Testis (tissue), 2 donors: ENCODE measurements at regions not wholly inside any gene's neighbourhood (a gene's known extent, or its start where the extent isn't known, plus 50 kb on each side); places are given as distances from the start of the nearest gene placed in this dataset.

Experiments
- DNase-seq: peaks from one replicate; pipeline ENCODE4 v3.0.0-alpha.2; 2019
- H3K27ac ChIP-seq, 2 donors: fragments of 200-600 bp; sonication (generic); one replicate each; pipeline ENCODE4 v1.5.1; 2019
- H3K27me3 ChIP-seq: fragments of 200-600 bp; sonication (generic); one replicate; pipeline ENCODE4 v1.5.1; 2019
- H3K36me3 ChIP-seq: fragments of 200-600 bp; sonication (generic); one replicate; pipeline ENCODE4 v1.5.1; 2017; ENCODE audit warnings: low read depth; ENCODE audit errors: missing control alignments
- H3K4me1 ChIP-seq: fragments of 200-600 bp; sonication (generic); one replicate; pipeline ENCODE4 v1.5.1; 2019
- H3K4me3 ChIP-seq, 2 donors: fragments of 200-600 bp; sonication (generic); one replicate each; pipeline ENCODE4 v1.5.1; 2017 to 2019
- H3K9me3 ChIP-seq: fragments of 200-600 bp; sonication (generic); one replicate; pipeline ENCODE4 v1.5.1; 2017
- POLR2A ChIP-seq: fragments of 450-650 bp; IDR thresholded peaks from one replicate; pipeline ENCODE4 v1.6.1; 2017; ENCODE audit warnings: antibody characterized with exemption, mild to moderate bottlenecking, moderate library complexity
- WGBS, 2 donors: methylation state at CpG; one replicate each; pipeline ENCODE4 v1.1.5; 2018; 5-methylcytosine and 5-hydroxymethylcytosine counted together
- intact Hi-C: fragments of 100-400 bp; cut with DNase I; formaldehyde crosslinking; loops from one replicate; pipeline ENCODE4 v1.15.1; 2023; ENCODE audit warnings: low total_unique reads
- TF ChIP-seq, protein P1 (sequence below), 3 experiments: fragments of 450-650 bp in 2 of 3; fragments of 200-600 bp in 1 of 3; sonication (generic) in 1 of 3; IDR thresholded peaks; one replicate each; pipeline ENCODE4 v1.5.1; 2016 to 2019; ENCODE audit warnings: antibody characterized with exemption in 3 of 3, mild to moderate bottlenecking in 2 of 3, moderate library complexity in 1 of 3

- TF ChIP-seq, protein P1, sequence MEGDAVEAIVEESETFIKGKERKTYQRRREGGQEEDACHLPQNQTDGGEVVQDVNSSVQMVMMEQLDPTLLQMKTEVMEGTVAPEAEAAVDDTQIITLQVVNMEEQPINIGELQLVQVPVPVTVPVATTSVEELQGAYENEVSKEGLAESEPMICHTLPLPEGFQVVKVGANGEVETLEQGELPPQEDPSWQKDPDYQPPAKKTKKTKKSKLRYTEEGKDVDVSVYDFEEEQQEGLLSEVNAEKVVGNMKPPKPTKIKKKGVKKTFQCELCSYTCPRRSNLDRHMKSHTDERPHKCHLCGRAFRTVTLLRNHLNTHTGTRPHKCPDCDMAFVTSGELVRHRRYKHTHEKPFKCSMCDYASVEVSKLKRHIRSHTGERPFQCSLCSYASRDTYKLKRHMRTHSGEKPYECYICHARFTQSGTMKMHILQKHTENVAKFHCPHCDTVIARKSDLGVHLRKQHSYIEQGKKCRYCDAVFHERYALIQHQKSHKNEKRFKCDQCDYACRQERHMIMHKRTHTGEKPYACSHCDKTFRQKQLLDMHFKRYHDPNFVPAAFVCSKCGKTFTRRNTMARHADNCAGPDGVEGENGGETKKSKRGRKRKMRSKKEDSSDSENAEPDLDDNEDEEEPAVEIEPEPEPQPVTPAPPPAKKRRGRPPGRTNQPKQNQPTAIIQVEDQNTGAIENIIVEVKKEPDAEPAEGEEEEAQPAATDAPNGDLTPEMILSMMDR (IDR thresholded peaks at IDR 0.05): no peak
- no peak for TF ChIP-seq POLR2A
- no peaks in the 10 kb centered on the region for H3K27me3 ChIP-seq
- H3K27ac ChIP-seq: no peak overlapping the region
- no peak for DNase-seq
- no peak overlapping the region for H3K4me3 ChIP-seq
- H3K36me3 ChIP-seq: no peaks in the 10 kb centered on the region
- H3K9me3 ChIP-seq: no peaks in the 10 kb centered on the region
- H3K4me1 ChIP-seq: no peaks in the 10 kb centered on the region
- intact Hi-C loops: no loop called here
- 77 to 80% methylated on average over 8 to 9 of the region's 9 CpGs for WGBS, 2 donors
These were observed 858.8 kb downstream of the TBC1D22A start for GRCh38 chr22:47621253-47621652.

DNA sequence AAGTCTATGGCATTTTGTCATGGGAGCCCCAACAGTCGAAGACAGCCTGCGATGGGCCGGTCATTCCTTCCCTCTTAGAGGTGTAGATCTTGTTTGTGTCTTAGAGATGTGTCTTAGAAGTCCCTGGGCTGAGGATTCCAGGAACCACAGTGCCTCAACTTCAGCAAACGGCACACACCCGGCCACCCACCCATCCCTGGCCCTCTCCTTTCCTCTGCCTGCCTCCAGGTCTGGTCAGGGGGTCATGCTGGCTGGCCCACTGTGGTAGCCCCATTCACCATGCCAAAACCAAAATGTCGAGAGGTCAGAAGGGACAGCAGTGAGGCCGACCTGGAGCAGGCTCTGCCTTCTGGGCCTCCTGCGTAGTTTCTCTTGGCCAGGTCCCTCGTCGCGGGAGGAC is 857.9 kb downstream of the TBC1D22A start:
- intact Hi-C loops: no loop called here
- Histone ChIP-seq H3K27ac (no peak overlapping the region), H3K4me1 (no peaks in the 10 kb centered on the region), H3K36me3 (no peaks in the 10 kb centered on the region), H3K27me3 (no peaks in the 10 kb centered on the region), H3K9me3 (no peaks in the 10 kb centered on the region), H3K4me3 (no peak overlapping the region)
- TF ChIP-seq, protein P1 (IDR thresholded peaks at IDR 0.05): no peak
- no peak for TF ChIP-seq POLR2A
- DNase-seq: no peak
- WGBS, 2 donors: 94 to 95% methylated on average over 11 of the region's 11 CpGs

DNA sequence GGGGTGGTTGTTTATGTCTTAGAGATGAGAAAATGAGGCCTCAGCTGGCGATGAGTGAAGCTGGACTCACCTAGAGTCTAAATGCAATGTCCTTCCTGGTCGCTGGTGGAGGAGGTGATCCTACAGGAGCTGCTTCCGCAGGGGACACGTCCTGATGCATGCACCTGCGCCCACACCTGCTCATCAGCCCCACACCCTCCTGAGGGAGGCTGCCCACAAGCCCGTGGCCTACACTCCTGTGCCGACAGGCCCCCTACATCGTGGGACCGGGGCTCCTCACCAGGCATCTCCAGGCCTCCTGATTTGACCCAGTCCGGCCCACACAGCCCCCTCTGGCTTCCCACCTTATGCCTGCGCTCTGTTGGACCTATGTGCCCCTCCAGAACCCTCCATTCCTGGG is 857.2 kb downstream of the TBC1D22A start:
- Histone ChIP-seq H3K27ac (no peak overlapping the region), H3K4me3 (no peak overlapping the region), H3K27me3 (no peaks in the 10 kb centered on the region), H3K4me1 (no peaks in the 10 kb centered on the region), H3K9me3 (no peaks in the 10 kb centered on the region), H3K36me3 (no peaks in the 10 kb centered on the region)
- 81 to 86% methylated on average over 10 to 11 of the region's 11 CpGs for WGBS, 2 donors
- TF ChIP-seq, protein P1 (IDR thresholded peaks at IDR 0.05): no peak
- no peak for TF ChIP-seq POLR2A
- intact Hi-C loops: no loop called here
- no peak for DNase-seq

- Histone ChIP-seq H3K27ac (no peak overlapping the region), H3K4me3 (no peak overlapping the region), H3K36me3 (no peaks in the 10 kb centered on the region), H3K4me1 (no peaks in the 10 kb centered on the region), H3K9me3 (no peaks in the 10 kb centered on the region), H3K27me3 (no peaks in the 10 kb centered on the region)
- WGBS, 2 donors: 50 to 59% methylated on average over 21 to 23 of the region's 23 CpGs
- intact Hi-C loops: no loop called here
- TF ChIP-seq, protein P1 (IDR thresholded peaks at IDR 0.05): no peak
- TF ChIP-seq POLR2A: no peak
- DNase-seq: no peak
These were observed 855.9 kb downstream of the TBC1D22A start for GRCh38 chr22:47618180-47619010.

DNA sequence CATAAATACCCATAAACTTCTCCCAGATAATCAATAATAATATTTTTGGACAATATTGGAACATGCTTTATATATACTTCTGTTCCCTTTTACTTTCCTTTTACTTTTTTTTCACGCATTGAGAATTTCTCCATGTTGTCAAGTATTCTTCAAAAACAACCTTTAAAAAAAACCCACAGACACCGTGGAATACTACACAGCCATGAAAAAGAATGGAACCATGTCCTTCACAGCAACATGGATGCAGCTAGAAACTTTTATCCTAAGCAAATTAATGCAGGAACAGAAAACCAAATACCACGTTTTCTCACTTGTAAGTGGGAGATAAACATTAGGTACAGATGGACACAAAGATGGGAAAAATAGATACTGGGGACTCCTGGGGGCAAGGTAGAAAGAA is 854.7 kb downstream of the TBC1D22A start:
- Histone ChIP-seq H3K4me3 (no peak overlapping the region), H3K27me3 (no peaks in the 10 kb centered on the region), H3K9me3 (no peaks in the 10 kb centered on the region), H3K27ac (no peak overlapping the region), H3K36me3 (no peaks in the 10 kb centered on the region), H3K4me1 (no peaks in the 10 kb centered on the region)
- TF ChIP-seq, protein P1 (IDR thresholded peaks at IDR 0.05): no peak
- no peak for TF ChIP-seq POLR2A
- WGBS, 2 donors: 86 to 90% methylated on average over 3 of the region's 3 CpGs
- intact Hi-C loops: no loop called here
- no peak for DNase-seq
